KBM-7 (cell line): ENCODE measurements at regions not wholly inside any gene's neighbourhood (a gene's known extent, or its start where the extent isn't known, plus 50 kb on each side); places are given as distances from the start of the nearest gene placed in this dataset.
A peak's percentile ranks its signal among the peaks of the same experiment; 100 is the strongest.

ENCODE experiments used
- DNase-seq: peaks from one replicate; pipeline ENCODE4 v3.0.0-alpha.2; 2015
- in situ Hi-C: fragments of 300-500 bp; cut with MboI; formaldehyde crosslinking; loops from 2 replicates; pipeline ENCODE4 v1.14.3; 2020; ENCODE audit warnings: low sequenced_read_pairs, low pct_unique_long_range_greater_than_20kb, mixed read lengths

DNA sequence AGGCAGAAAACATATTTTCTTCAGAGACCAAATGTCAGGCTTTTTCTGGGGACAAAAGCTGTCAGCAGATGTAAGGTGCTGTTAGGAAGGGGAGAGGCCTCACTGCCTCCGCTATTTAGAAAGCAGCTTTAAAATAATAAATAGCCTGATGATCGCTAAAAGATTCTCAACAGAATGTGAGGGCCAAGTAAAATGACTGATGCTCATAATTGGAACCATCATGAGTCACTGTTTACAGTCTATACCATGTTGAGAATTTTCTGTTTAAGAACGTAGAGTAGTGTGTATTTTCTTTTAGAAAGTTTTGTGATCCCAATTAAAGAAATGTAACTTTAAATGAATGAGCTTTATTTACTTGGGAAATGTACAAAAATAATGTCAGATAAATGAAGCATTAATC is 220.0 kb downstream of the CLIC5 start:
- in situ Hi-C loops, result no loop called here
- DNase-seq, result no peak

GRCh38 chr6:45794465-45794864 is 221.2 kb downstream of the CLIC5 start:
- in situ Hi-C loops, result no loop called here
- DNase-seq, result no peak

GRCh38 chr6:45791211-45792168 is 224.2 kb downstream of the CLIC5 start:
- no peak for DNase-seq
- in situ Hi-C loops, result no loop called here

DNA sequence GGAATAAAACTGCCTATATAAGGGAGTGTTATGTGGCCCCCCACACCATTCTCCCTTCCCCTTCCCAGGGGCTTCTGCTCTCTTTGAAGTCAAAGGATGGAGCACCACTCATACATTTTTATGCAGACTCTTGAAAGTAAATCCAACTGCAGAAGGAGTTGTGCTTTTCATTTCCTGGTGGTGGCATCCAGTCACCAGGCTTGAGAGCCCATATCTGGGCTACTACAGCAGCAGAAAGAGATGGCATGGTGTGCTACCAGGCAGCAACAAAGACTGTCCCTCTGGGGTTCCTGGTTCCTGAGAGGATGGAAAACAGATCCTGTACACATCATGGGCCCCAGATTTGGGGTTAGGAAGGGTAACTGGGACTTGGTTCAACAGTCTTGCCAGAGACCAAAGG is 226.4 kb downstream of the CLIC5 start:
- in situ Hi-C loops, result no loop called here
- DNase-seq, result no peak

DNA sequence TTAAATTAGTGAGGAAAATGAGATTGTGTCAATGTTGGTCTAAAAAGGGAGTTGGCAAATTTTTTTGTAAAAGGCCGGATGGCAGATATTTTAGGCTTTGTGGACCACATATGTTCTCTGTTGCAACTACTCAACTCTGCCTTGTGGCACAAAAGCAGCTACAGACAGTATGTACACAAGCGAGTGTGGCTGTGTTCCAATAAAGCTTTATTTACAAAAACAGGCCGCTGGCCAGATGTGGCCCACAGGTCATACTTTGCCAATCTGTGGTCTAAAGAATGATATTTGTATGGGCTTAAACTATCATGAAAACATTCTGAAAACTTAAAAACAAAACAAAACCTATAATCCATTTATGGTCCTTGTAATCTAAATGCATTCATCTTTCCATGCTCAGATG is 228.3 kb downstream of the CLIC5 start:
- in situ Hi-C loops, result no loop called here
- DNase-seq, result no peak

DNA sequence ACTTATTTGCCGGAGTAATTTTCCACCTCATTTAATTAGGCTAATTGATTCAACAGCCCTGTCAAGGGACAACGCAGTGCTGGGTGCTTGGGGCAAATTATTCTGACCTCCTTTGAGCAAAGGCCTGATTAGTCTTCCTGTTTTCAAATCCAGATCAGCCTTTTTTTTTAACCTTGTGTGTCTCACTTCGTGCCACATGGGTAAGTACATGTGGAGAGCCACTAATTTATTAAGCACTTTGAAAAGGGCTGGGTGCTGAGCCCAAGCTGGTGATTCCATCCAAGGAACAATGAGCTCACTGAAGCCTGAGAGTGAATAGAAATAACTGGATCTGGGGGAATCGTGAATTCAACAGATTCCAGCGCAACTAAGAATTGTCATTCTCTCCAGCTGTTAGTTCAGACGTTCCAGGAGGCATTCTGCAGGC is 229.3 kb downstream of the CLIC5 start:
- in situ Hi-C loops, result no loop called here

GRCh38 chr6:45784250-45784649 is 231.4 kb downstream of the CLIC5 start:
- DNase-seq, result no peak
- in situ Hi-C loops, result no loop called here

More for the DNA sequence above, 229.3 kb downstream of the CLIC5 start:
- DNase-seq, result no peak

GRCh38 chr6:45783716-45784115 is 231.9 kb downstream of the CLIC5 start:
- in situ Hi-C loops, result no loop called here
- no peak for DNase-seq

DNA sequence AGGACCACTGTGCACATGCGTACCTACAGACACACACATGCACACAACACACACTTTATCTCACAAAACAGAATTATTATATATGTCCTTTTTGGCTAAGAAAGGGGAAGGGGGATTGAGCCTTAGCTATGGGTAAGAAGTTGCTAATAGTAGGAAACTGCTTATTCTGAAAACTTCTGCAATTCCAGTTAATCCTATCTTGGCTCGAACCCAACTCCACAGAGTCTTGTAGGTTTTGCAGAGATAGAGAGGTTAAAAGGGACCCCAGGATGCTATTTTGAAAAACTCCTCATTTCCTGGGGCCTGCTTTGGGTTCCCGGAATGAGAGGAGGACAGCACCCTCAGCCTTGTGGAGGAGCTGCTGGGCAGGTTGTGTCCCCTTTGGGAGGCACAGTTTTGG is 233.8 kb downstream of the CLIC5 start:
- in situ Hi-C loops, result no loop called here

DNA sequence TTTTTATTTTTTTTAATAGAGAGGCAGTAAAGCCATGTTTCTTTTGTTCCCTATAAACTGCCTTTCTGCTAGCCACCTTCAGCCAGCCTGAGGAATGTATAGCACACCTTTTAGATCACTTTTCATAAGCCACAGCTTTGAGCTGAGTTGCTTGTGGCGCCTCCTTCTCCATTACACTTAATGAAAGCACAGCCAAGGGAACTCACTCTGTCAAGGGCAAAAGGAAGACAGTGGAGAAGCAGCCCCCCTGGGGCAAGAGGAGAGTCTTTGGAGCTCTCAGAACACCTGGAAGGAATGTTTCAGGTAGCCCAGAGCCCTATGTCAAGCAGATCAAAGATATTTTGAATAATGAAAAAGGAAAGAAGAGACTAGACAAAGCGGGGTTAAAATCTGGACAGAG is 235.1 kb downstream of the CLIC5 start:
- DNase-seq, result no peak
- in situ Hi-C loops, result no loop called here

More for the DNA sequence above, 233.8 kb downstream of the CLIC5 start:
- peak; percentile 14 for DNase-seq

DNA sequence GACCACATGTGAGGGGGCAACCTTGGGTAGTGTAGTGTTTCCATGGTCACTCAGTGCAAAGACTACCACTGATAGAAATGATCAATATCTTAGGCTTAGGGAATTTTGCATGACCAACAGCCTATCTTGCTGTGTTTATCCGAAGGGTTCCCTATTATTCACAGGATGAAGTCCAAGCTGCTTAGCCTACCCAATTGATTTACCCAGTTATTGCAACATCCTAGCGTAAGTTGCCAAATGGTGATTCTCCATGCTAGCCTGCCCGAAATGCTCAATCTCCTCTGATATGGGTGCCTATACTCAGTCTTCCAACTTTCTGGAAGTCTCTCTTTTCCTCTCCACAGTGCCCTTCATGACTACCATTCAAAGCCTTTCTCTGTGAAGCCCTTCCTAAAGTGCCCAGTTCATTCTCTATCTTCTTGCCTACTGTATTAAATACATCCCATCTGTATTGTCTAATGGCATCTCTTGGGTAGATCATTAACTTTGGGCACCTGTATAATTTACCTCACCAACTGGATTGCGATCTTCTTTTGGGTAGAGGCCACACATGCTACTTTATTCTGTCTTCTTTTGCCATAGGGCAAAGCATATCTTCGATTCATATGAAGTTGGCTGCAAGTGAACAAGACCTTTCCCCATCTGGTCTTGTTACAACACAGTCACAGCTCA is 240.5 kb downstream of the CLIC5 start:
- in situ Hi-C loops, result no loop called here
- no peak for DNase-seq

DNA sequence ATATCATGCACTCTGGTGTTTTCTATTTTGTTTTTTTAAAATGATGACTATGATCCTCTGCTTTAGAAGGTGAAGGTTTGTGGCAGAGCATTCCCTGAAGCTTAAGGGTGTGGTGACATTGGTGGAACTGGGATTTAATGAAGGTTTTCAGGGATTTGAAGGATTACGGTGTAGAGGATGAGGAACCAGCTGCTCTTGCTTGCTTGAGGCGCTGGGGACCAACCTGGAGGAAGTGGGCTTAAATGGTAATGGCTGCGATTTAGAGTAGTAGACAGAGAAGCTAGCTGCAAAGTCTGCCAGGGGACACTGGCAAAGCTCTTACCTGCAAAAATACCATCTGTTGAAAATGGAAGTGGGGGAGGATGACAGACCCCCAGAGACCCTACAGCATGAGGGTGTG is 241.8 kb downstream of the CLIC5 start:
- in situ Hi-C loops, result no loop called here
- no peak for DNase-seq

- in situ Hi-C loops, result no loop called here
- peak; percentile 31 for DNase-seq
Observed at GRCh38 chr6:45772886-45773495, 242.7 kb downstream of the CLIC5 start.

DNA sequence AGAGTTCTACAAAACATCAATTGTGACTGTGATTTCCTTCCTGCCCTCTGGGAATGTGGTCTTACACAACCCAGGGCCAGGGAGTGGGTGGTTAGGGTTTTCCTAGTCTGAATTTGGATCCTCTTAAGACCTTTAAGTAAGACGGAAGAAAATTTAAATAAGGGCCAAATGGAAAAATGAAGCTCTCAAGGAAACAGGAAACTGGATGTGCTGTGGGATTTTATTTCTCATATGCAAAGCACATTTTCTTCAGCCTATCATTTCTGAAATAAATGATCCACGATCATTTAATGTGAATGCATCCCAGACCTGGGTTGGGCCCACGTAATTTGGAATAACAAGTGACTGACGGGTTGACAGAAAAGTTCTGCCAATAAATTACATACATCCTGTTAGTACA is 243.6 kb downstream of the CLIC5 start:
- in situ Hi-C loops, result no loop called here
- DNase-seq, result no peak

- DNase-seq, result no peak
- in situ Hi-C loops, result no loop called here
Observed at GRCh38 chr6:45763281-45763680, 252.4 kb downstream of the CLIC5 start.

- no peak for DNase-seq
- in situ Hi-C loops, result no loop called here
Observed at GRCh38 chr6:45759472-45759810, 256.2 kb downstream of the CLIC5 start.

DNA sequence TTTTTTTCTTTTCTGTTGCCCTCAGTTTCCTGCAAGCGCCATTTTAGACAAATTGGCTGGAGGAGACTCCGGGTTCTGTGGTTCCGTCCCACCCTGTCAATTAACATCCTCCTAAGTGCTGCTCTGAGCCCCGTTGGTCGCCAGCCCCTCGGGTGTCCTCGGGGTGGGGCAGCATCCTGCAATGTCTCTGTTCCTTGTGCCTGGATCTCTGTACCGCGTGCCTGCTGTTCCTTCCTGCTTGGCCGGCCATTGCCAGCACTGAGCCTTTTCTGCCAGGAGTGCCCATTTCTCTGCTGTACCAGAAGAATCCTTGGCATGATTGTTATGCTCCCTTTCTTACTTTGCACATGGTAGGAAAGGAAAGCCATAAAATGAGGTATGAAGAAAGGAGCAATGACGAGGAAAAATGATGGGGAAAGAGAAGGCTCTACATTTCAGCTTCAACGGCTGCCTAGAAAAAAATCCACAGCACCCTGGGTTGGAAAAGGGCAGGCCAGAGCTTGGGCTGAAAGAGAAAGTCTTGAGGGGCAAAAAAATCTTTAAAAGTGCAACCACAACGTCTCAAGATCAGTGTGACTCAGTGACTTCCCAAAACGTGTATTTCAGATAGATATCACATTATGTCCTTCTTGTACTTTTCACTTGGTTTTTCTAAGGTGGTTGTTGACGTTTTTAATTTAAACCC is 256.7 kb downstream of the CLIC5 start:
- no peak for DNase-seq
- in situ Hi-C loops, result no loop called here

DNA sequence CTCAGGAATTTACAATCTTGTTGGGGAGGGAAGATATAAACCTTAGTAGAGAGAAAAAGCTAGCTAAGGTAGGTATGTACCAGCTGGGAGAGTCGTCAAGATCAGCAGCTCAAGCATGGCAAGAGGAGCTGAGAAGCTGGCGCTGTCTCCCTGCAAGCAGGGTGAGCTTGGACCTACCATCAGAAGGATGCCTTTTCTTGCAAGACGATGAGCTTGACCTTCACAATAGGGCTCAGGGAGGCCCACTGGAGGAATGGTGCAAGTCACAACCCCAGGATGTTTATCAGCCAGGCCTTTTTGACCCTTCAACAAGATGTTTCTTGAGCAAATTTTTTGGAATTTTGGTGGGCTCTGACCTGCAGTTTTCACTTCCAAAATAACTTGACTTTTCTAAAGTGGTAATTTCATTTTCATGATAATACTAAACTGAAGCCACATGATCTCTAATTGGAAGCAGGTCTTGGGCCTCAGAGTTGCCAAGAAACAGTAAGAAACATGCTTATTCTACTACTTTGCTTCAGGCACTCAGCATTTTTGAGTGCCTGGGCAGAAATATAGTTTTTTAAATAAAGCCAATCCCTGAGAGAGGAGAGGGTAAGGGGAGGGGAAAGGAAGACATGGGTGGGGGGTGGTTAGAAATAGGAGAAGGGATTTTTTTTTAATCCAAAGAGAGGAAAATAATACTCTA is 258.1 kb downstream of the CLIC5 start:
- no peak for DNase-seq
- in situ Hi-C loops, result no loop called here

DNA sequence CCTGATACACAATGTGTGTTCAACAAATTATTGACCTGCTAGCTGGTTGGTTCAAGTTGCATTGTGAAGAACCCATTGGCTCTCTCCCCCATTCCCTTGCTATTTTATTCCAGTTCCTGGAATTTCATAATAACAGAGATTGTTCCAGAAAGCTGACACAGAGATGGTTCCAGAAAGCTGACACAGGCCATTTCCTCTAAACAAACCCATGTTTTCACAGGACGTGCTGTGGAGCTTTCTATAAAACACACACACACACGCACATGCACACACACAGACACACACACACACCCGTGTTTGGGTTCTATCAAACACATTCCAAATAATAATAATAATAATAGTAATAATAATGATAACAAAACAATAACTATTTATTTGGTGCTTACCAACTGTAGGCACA is 259.1 kb downstream of the CLIC5 start:
- no peak for DNase-seq
- in situ Hi-C loops, result no loop called here
